ENCODE measurements at regions not wholly inside any gene's neighbourhood (a gene's known extent, or its start where the extent isn't known, plus 50 kb on each side); places are given as distances from the start of the nearest gene placed in this dataset.
"Not testable (repeated sequence)": the region's sequence is repeated elsewhere in the genome, so short reads cannot be mapped to it uniquely, and the experiment has no call there.

DNA sequence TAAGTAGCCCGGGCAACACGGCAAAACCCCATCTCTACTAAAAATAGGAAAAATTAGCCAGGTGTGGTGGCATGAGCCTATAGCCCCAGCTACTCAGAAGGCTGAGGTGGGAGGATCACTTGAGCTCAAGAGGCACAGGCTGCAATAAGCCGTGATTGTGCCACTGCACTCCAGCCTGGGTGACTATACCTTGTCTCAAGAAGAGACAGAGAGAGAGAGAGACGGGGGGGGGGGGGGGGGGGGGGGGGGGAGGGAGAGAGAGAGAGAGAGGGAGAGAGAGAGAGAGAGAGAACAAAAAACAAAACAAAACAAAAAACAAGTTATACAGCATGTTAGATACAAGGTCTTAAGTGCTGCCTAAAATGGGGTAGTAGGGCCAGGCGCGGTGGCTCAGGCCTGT lies 77.8 kb upstream of the ZNF281 start:
- no peak for DNase-seq (ENCODE audit: low spot score)
- in situ Hi-C loops (cut with MboI; ENCODE audit: low pct_unique_long_range_greater_than_20kb, low sequenced_read_pairs, unreplicated experiment), result no loop called here
- TF ChIP-seq CTCF (IDR thresholded peaks at IDR 0.05; ENCODE audit: extremely low read depth, insufficient read depth, missing control alignments), result no peak

DNA sequence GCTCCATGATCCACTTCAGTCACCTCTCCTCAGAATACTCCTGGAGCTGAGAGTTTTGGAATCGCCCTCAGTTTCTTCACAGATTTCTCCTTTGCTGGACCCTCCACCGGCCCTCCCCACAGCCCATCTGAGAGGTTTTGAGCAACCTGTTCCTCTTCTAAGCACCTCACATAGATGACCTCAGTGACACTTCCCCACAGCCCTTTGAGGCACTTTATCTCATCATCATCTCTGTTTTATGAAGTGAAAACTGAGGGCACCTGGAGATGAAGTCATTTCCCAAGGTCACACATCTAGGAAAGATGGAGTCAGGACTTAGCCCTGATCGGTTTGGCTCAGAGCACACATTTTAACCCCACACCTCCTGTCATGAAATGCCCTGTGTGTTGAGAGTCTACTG lies 76.8 kb upstream of the ZNF281 start:
- TF ChIP-seq CTCF (IDR thresholded peaks at IDR 0.05; ENCODE audit: extremely low read depth, insufficient read depth, missing control alignments), result no peak
- DNase-seq (ENCODE audit: low spot score), result no peak
- in situ Hi-C loops (cut with MboI; ENCODE audit: low pct_unique_long_range_greater_than_20kb, low sequenced_read_pairs, unreplicated experiment), result no loop called here

- DNase-seq (ENCODE audit: low spot score); in situ Hi-C loops (cut with MboI; ENCODE audit: low pct_unique_long_range_greater_than_20kb, low sequenced_read_pairs, unreplicated experiment): not testable (repeated sequence)
Measured at GRCh38 chr1:200484438-200484946, 74.7 kb upstream of the ZNF281 start.

GRCh38 chr1:200483491-200484143 lies 73.8 kb upstream of the ZNF281 start:
- TF ChIP-seq CTCF (IDR thresholded peaks at IDR 0.05; ENCODE audit: extremely low read depth, insufficient read depth, missing control alignments), result no peak
- in situ Hi-C loops (cut with MboI; ENCODE audit: low pct_unique_long_range_greater_than_20kb, low sequenced_read_pairs, unreplicated experiment), result no loop called here
- peak; percentile 85 for DNase-seq (ENCODE audit: low spot score)

DNA sequence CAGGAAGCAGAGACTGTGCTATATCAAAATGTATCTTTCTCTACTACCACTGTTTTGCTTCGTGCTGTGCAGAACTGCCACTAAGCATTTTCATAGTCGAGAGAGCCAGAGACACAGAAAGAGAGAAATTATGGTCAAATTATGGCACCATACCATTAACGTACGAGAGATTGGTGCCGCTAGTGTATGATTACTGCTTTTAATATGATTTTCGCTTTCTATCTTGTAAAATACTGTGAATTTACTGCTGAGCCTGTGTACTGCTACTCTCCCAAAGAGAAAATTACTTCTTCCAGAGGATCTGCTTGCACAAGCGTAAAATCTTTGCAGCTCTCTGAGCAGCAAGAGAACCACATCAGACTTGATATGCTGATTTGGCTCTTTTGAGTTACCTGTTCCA lies 71.1 kb upstream of the ZNF281 start:
- TF ChIP-seq CTCF (IDR thresholded peaks at IDR 0.05; ENCODE audit: extremely low read depth, insufficient read depth, missing control alignments), result no peak
- in situ Hi-C loops (cut with MboI; ENCODE audit: low pct_unique_long_range_greater_than_20kb, low sequenced_read_pairs, unreplicated experiment), result no loop called here
- DNase-seq (ENCODE audit: low spot score), result no peak

DNA sequence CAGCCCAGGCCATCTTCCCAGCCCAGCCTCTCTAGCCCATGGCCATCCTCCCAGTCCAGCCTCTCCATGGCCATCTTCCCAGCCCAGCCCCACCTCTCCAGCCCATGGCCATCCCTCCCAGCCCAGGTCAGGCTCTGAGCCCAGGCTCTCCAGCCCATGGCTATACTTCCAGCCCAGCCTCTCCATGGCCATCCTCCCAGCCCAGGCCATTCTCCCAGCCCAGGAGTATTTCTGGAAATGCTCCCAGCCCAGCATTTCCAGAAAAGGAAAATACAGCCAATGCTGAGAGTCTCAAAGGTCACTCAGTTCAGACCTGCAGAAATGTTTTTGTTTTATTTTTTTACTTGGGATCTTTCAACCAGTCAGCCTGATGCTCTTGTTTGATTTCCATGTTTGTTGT lies 70.0 kb upstream of the ZNF281 start:
- DNase-seq (ENCODE audit: low spot score), result no peak
- in situ Hi-C loops (cut with MboI; ENCODE audit: low pct_unique_long_range_greater_than_20kb, low sequenced_read_pairs, unreplicated experiment), result no loop called here
- TF ChIP-seq CTCF (IDR thresholded peaks at IDR 0.05; ENCODE audit: extremely low read depth, insufficient read depth, missing control alignments), result no peak

GRCh38 chr1:200478945-200479558 lies 69.2 kb upstream of the ZNF281 start:
- in situ Hi-C loops (cut with MboI; ENCODE audit: low pct_unique_long_range_greater_than_20kb, low sequenced_read_pairs, unreplicated experiment), result no loop called here
- no peak for TF ChIP-seq CTCF (IDR thresholded peaks at IDR 0.05; ENCODE audit: extremely low read depth, insufficient read depth, missing control alignments)
- DNase-seq (ENCODE audit: low spot score), result no peak
